Central memory CD8-positive, alpha-beta T cell (primary cell): ENCODE measurements at regions not wholly inside any gene's neighbourhood (a gene's known extent, or its start where the extent isn't known, plus 50 kb on each side); places are given as distances from the start of the nearest gene placed in this dataset.

ENCODE experiments used
- ATAC-seq: fragments of 150-1000 bp; cut with Tn5 transposase; replicated peaks from 2 replicates; pipeline ENCODE4 v1.10.0; 2022; ENCODE audit warnings: mild to moderate bottlenecking, moderate FRiP score, moderate number of reproducible peaks; ENCODE audit not compliant: poor library complexity, severe bottlenecking; ENCODE audit errors: extremely low read depth
- DNase-seq, 2 donors: peaks; one replicate each; pipeline ENCODE4 v3.0.0; 2021; ENCODE audit warnings: low spot score in 2 of 2
- H3K27ac Mint-ChIP-seq: one replicate; pipeline ENCODE4 v1.8.0; 2022; ENCODE audit warnings: low read depth, mild to moderate bottlenecking, moderate library complexity, mixed read lengths
- H3K27me3 Mint-ChIP-seq: one replicate; pipeline ENCODE4 v1.8.0; 2022; ENCODE audit warnings: mixed read lengths
- H3K36me3 Mint-ChIP-seq: one replicate; pipeline ENCODE4 v1.8.0; 2022; ENCODE audit warnings: mild to moderate bottlenecking, moderate library complexity, mixed read lengths; ENCODE audit not compliant: insufficient read depth
- H3K4me1 Mint-ChIP-seq: one replicate; pipeline ENCODE4 v1.8.0; 2022; ENCODE audit warnings: mixed read lengths
- H3K4me3 Mint-ChIP-seq: one replicate; pipeline ENCODE4 v1.8.0; 2022; ENCODE audit warnings: mild to moderate bottlenecking, moderate library complexity, mixed read lengths
- H3K9me3 Mint-ChIP-seq: one replicate; pipeline ENCODE4 v1.8.0; 2022; ENCODE audit warnings: mixed read lengths

DNA sequence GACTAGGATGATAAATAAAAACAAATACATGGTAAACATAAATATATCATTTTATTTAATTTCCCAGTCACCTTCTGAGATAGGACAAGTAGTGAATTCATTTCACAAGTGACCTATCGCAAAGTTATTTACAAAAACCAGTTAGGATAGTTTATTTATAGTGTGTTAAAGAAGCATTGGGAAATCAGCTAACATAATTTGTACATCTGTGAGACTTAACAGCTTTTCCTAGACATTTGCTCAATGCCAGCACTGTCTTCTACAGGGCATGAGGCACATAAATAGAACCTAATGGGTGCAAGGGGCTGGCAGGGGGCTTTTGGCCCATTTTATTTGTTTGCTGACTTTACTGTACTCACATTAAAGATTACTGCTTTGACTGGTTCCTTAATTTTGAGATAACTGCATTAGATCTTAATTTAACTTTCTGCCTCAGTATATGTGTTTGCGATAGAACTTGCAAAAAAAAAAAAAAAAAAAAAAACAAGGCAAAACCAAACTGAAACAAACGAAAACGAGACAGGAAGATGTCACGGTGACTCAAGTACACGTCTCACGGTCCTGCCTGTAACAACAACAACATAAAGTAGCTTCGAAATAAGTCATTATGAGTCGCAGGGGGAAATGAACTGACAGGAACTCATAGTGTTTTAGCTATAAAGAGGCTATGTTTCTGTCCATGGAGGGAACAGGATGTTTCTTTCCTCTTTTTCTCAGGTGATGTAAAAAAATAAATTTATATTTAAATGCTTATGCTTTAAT is 133.7 kb upstream of the GMDS start:
- no peak for ATAC-seq
- no peaks in the 10 kb centered on the region for H3K4me1 Mint-ChIP-seq

DNA sequence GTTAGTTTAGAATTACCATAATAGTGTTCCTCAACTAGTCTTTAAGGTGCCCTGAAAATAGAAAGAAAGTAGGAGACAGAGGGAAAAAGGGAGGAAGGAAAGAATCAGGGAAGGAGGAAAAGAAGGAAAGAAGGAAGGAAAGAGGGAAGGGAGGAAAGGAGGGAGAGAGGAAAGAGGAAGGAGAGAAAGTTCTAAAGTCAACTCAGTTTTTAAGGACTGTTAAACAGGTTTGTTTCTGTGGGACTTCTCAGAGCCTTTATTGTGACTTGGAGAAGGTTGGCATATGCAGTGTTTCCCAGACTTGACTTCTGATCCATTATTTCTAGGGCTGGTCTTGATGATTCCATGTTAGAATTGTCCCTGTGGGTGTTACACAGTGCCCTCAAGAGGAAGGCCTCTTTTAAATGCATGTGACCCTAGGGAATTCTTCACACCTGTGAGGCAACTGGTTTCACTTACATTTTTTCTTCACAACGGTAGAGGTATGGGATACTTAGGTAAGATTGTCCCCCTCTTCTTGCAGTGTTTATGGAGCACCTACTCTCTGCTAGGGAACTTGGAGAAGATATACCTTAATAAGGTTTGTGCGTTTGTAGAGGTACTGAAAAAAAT is 132.7 kb upstream of the GMDS start:
- no peaks in the 10 kb centered on the region for H3K4me1 Mint-ChIP-seq
- H3K36me3 Mint-ChIP-seq = no peaks in the 10 kb centered on the region
- DNase-seq (no peak), ATAC-seq (no peak)
- no peaks in the 10 kb centered on the region for H3K27me3 Mint-ChIP-seq
- no peaks in the 10 kb centered on the region for H3K9me3 Mint-ChIP-seq
- H3K27ac Mint-ChIP-seq = no peak overlapping the region
- H3K4me3 Mint-ChIP-seq = no peak overlapping the region

More for the DNA sequence above, 133.7 kb upstream of the GMDS start:
- DNase-seq = no peak
- Mint-ChIP-seq H3K9me3 (no peaks in the 10 kb centered on the region), H3K27me3 (no peaks in the 10 kb centered on the region), H3K27ac (no peak overlapping the region), H3K36me3 (no peaks in the 10 kb centered on the region), H3K4me3 (no peak overlapping the region)

DNA sequence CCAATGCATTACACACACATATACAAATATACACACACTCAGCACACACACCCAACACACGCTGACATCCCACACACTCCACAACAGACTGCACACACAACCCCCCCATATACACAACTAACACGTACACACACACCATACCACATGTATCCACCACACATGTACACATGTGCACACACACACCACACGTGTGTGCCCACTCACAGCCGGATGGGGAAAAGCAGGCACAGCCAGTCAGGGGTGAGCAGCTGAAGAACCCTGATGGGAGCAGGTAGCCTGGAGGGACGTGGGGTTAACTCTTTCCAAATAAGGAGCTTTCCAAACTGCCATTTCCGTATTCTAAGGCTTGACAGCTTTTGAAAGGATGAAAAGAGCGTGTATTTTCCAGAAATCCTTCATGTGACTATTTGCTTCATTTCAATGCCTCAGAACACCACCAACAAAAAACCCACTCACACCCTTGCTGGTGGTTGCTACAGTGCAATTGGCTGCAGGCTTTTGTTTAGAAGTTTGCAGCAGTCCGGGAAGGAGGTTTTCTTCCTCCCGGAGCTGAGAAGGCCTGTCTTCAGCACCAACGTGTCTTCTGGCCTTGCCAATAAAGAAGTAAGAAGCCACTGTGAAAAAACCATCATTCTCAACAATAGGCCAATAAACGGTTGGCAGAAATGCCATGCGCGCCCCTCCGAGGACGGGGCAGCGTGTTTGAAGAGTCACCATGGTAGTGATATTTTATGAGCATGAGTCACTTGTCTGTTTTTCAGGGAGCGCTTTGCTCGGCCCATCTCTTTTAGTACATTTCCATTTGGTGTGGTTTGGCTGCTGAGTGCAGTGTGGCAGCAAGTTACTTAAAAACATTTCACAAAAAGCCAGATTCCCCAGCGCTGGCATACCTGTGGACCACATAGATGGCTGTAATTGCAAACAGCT is 131.3 kb upstream of the GMDS start:
- H3K4me3 Mint-ChIP-seq = no peak overlapping the region
- no peaks in the 10 kb centered on the region for H3K36me3 Mint-ChIP-seq
- no peak overlapping the region for H3K27ac Mint-ChIP-seq
- H3K27me3 Mint-ChIP-seq = no peaks in the 10 kb centered on the region
- no peaks in the 10 kb centered on the region for H3K4me1 Mint-ChIP-seq
- no peak for ATAC-seq
- DNase-seq = no peak
- H3K9me3 Mint-ChIP-seq = no peaks in the 10 kb centered on the region

DNA sequence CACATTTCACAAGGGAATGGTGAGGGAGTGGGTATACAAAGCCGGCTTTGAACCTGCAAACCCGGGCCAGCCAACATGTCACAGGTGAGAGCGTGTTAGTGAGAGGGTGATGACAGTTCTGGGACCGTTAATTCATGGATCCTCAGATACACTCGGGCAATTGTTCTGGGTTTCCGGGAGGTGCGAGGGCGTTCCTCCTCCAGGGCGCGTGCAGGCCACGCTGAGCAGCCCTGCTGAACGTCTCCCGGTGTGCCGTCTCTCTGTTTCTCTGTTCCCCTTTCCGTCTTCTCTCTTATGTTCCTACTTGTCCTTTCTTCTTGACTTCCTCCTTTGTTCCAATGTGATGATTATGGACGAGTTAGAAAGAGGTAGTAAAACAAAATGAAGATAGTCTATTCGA is 130.0 kb upstream of the GMDS start:
- H3K36me3 Mint-ChIP-seq = no peaks in the 10 kb centered on the region
- no peak for DNase-seq
- no peaks in the 10 kb centered on the region for H3K4me1 Mint-ChIP-seq
- H3K27me3 Mint-ChIP-seq = no peaks in the 10 kb centered on the region
- ATAC-seq = no peak
- H3K4me3 Mint-ChIP-seq = no peak overlapping the region
- H3K9me3 Mint-ChIP-seq = no peaks in the 10 kb centered on the region
- H3K27ac Mint-ChIP-seq = no peak overlapping the region

DNA sequence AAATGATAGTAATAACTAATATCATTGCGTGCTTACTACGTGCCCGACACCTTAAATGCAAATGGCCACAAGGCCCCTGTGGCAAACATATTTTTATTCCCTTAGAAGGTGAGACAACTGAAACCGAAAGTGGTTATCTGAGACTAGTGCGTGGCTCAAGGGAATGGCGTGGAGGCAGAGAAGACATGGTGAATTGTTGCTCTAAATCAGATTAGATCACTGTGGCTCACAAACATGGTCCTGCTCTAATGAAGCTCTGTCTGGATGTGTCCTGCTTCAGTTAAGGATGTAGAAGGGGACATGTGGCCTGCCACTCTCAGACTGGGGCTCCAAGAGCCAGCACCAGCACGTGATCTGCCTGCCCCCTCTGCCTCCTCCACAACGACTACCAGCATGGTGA is 124.2 kb upstream of the GMDS start:
- no peak for ATAC-seq
- no peak for DNase-seq

DNA sequence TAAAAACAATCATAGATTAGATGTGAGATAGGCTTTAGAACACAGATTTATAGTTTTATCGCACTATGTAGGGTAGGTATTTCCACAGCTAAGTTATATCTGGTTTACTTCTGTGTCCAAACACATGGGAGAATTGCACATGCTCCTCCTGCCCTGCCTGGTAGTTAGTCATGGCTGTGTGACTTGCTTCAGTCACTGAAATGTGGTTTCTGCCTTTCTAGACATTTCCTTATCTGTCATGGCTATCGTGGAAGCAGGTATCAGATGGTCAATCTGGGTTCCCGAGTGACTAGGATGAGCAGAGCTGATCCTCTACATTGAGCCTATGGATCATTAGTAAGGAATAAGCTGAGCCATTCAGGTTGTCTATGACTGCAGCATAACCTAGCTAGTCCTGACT is 117.8 kb upstream of the GMDS start:
- Mint-ChIP-seq H3K27me3 (no peaks in the 10 kb centered on the region), H3K36me3 (peaks cover 5% of the 10 kb centered on the region), H3K27ac (no peak overlapping the region), H3K9me3 (no peaks in the 10 kb centered on the region), H3K4me3 (no peak overlapping the region), H3K4me1 (no peaks in the 10 kb centered on the region)
- no peak for DNase-seq
- no peak for ATAC-seq

More for the DNA sequence above, 124.2 kb upstream of the GMDS start:
- Mint-ChIP-seq H3K9me3 (no peaks in the 10 kb centered on the region), H3K4me1 (peaks cover 8% of the 10 kb centered on the region), H3K4me3 (no peak overlapping the region), H3K27me3 (no peaks in the 10 kb centered on the region), H3K27ac (no peak overlapping the region), H3K36me3 (peaks cover 3% of the 10 kb centered on the region)

DNA sequence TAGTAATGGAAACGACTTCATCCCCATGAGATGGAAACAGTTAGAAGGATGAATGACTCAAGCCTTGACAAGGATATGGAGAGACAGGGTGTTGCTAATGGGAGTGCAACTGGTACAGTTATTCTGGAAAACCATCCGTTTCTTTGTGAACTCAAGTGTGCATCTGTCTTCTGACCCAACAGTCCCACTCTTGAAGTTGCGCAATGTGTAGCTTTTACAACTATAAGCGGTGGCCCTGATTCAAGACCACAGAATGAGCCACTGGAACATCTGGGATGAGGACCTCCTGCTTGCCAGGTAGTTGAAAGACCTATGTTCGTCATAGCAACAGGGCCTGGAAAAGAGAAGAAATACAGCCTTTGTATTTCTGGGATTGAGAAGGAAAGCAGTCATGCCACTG is 115.8 kb upstream of the GMDS start:
- DNase-seq (no peak), ATAC-seq (no peak)
- Mint-ChIP-seq H3K9me3 (no peaks in the 10 kb centered on the region), H3K4me1 (no peaks in the 10 kb centered on the region), H3K36me3 (peaks cover 5% of the 10 kb centered on the region), H3K4me3 (no peak overlapping the region), H3K27ac (no peak overlapping the region), H3K27me3 (no peaks in the 10 kb centered on the region)

DNA sequence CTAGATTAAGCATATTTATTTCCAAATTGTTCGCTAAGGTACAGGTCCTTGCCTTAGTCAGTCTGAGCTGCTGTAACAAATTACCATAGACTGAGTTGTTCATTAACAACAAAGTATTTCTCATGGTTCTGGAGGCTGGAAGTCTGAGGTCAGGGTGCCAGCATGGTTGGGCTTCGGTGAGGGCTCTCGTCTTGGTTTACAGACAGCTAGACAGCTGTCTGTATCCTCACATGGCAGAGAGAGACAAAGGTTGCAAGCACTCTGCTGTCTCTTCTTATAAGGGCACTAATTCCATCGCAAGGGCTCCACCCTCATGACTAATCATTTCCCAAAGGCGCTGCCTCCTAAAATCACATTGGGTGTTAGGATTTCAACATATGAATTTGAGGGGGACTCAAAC is 115.3 kb upstream of the GMDS start:
- ATAC-seq = no peak
- peaks cover 5% of the 10 kb centered on the region for H3K36me3 Mint-ChIP-seq
- no peak for DNase-seq
- no peak overlapping the region for H3K27ac Mint-ChIP-seq
- no peaks in the 10 kb centered on the region for H3K27me3 Mint-ChIP-seq
- no peaks in the 10 kb centered on the region for H3K9me3 Mint-ChIP-seq
- no peaks in the 10 kb centered on the region for H3K4me1 Mint-ChIP-seq
- H3K4me3 Mint-ChIP-seq = no peak overlapping the region

DNA sequence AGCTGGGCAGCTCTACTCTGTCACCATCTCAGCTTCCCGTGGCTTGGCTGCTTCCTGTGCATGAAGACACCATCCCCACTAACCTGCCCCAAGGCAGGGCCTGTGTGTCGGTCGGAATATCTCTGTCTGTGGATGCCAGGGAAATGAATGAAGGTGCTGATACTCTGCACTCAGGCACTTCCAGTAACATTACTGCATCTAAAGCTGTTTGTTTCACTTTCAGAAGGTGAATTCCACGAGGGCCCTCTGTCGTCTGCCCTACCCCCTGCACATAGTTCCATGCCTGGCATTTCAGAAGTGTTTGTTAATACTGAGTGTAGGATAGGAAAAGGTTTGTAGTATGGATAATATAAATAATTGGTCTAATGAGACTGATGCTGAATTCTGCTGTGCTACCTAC is 114.7 kb upstream of the GMDS start:
- no peaks in the 10 kb centered on the region for H3K9me3 Mint-ChIP-seq
- no peak overlapping the region for H3K27ac Mint-ChIP-seq
- H3K36me3 Mint-ChIP-seq = peaks cover 5% of the 10 kb centered on the region
- DNase-seq (no peak), ATAC-seq (no peak)
- no peaks in the 10 kb centered on the region for H3K27me3 Mint-ChIP-seq
- no peak overlapping the region for H3K4me3 Mint-ChIP-seq
- no peaks in the 10 kb centered on the region for H3K4me1 Mint-ChIP-seq

DNA sequence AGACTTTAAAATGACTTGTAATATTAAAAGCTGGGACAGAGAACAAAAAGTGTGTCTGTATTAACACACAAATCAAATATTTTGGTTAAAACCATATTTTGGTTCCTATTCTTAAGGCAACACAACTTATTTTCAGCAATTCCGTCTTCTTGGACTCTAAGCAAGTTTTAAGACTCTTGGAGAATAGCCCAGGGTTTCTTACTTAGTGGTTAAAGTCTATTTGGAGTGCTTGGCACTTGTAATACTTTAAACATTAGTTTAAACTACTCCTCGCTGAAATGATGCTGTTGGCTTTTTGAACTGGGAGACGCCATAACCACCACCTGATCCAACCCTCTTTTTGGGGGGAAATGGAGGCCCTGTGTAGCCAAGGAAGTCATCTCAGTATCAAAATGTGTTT is 109.7 kb upstream of the GMDS start:
- ATAC-seq (no peak), DNase-seq (no peak)
- Mint-ChIP-seq H3K27ac (no peak overlapping the region), H3K9me3 (no peaks in the 10 kb centered on the region), H3K4me1 (no peaks in the 10 kb centered on the region), H3K27me3 (no peaks in the 10 kb centered on the region), H3K36me3 (peaks cover 1% of the 10 kb centered on the region), H3K4me3 (no peak overlapping the region)

DNA sequence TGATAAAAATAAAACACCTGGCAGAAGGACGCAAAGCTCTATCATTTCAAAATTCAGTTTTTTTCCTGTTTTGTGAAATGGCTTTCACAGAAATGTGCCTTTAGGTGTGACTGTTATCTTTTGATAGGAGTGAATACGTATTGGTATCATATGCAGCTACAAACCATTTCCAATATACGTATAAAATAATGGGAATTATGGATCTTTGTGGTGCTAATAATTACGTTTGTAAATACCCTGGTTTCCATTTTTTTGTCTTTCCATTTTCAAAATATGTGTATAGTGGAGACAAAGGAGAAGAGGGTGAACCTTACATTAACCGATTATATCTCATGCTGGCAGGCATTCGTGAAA is 108.7 kb upstream of the GMDS start:
- Mint-ChIP-seq H3K27ac (no peak overlapping the region), H3K36me3 (no peaks in the 10 kb centered on the region), H3K4me3 (no peak overlapping the region), H3K27me3 (no peaks in the 10 kb centered on the region), H3K9me3 (no peaks in the 10 kb centered on the region), H3K4me1 (no peaks in the 10 kb centered on the region)
- DNase-seq = no peak
- ATAC-seq = no peak

DNA sequence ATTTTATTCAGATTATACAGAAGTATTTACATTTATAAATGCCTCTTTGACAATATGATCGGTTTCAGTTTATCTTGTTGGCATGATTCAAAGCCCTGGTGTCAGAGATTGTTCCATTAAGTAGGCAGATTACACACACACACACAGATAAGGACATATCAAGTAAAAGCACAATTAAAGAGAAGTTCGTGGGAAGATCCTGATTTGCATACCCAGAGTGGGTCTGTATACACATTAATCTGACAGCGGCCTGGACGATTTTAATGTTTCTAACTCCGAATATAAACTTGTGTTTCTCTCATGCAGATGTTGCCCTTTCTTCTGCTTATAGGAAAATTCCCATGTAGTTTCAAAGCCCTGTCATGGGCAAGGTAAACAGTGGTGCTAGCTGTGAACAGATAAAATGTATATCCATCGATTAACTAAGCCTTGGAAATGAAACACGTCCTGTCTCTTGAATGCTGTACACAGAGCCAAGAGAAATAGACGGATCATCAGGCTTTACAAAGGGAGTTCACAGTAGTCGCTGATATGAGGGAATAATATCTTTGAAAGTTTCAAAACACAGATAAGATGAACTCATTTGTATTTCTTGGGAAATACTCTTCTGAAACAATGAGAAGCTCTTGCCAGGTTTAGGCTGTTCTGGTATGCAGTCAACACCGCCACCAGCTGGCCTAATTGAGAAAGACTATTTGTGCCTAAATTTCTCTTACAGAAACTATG is 108.2 kb upstream of the GMDS start:
- Mint-ChIP-seq H3K9me3 (no peaks in the 10 kb centered on the region), H3K4me1 (no peaks in the 10 kb centered on the region), H3K4me3 (no peak overlapping the region), H3K27ac (no peak overlapping the region), H3K27me3 (no peaks in the 10 kb centered on the region), H3K36me3 (no peaks in the 10 kb centered on the region)
- no peak for ATAC-seq
- peak in 1 of 2 donors; percentile 27 for DNase-seq
